GM18873 (cell line): ENCODE measurements at regions not wholly inside any gene's neighbourhood (a gene's known extent, or its start where the extent isn't known, plus 50 kb on each side); places are given as distances from the start of the nearest gene placed in this dataset.

Source experiments
- ATAC-seq: cut with Tn5 transposase; IDR thresholded peaks from one replicate; pipeline ENCODE4 v1.9.1; 2021; ENCODE audit warnings: mild to moderate bottlenecking, moderate library complexity, moderate number of reproducible peaks; ENCODE audit not compliant: unreplicated experiment, low FRiP score

DNA sequence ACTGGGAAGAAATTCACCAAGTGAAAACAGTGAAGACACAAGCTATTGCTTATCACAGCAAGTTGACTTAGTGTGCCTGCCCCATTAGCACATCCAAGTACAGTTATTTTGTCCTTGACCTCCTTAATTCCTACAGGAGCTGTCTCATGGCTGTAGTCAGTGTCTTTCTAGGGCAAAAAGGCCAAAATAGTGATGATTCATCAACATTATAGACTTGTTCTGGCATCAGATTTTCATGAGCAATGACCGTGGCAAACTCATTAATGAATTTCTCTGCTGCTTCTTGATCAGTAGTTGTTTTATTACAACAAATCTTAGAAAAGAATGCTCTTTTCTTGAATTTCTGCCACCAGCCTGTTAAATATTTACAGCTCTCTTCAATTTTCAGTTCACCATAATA lies 1169.3 kb upstream of the DDX18 start:
- no peak for ATAC-seq

GRCh38 chr2:116668691-116669090 lies 1145.8 kb upstream of the DDX18 start:
- no peak for ATAC-seq

DNA sequence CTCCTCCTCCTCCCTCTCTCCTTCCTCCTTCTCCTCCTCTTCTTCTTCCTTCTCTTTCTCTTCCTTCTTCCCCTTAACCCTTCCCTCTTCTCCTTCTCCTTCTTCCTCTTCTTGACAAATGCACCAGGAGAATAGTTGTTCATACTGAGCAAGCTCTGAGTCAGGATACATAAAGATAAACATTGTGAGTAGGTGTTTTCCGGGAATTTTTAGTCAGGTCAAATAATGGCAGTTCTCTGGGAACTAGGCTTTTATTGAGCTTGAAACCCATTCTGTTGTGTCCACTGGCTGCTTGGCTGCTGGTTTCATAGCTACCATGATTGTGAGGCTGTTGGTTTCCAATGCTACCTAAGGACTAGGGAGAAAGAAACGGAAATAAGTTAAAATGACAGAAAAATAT lies 1144.7 kb upstream of the DDX18 start:
- no peak for ATAC-seq

DNA sequence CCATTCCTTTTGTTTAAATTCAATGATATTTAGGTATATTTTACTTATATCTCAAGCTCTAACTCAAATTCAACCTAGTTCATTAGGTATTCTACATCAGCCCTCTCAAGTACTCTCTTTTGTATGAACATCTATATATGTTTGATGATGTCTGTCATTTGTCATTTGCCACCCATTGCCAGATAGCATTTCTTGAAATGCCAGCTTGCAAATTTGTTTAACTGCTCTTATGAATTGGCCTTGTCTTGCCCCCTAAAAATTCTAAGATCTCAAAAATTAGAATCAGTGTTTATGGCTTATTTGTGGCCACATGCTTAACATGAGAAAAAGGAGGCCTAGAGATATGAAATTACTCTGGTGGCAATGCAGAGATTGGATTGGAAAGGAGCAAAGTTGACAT lies 1140.3 kb upstream of the DDX18 start:
- ATAC-seq = no peak

DNA sequence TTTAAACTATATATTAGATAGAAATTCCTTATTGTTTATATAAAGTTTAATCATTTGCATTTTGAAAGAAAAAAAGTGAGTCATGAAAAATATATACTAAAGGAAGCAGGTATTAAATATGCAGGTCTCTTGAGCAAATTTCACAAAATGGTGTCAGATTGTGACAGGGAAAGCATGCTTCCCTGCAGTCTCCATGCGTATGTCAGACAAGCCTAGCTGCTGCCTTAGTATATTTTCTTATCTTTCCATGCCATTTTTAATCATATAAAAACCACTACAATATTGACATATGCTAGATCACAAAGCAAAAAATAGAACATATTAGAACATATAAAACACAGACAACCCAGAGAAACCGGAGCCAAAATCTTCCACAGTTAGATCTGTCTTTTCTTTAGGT lies 1137.7 kb upstream of the DDX18 start:
- ATAC-seq = no peak

DNA sequence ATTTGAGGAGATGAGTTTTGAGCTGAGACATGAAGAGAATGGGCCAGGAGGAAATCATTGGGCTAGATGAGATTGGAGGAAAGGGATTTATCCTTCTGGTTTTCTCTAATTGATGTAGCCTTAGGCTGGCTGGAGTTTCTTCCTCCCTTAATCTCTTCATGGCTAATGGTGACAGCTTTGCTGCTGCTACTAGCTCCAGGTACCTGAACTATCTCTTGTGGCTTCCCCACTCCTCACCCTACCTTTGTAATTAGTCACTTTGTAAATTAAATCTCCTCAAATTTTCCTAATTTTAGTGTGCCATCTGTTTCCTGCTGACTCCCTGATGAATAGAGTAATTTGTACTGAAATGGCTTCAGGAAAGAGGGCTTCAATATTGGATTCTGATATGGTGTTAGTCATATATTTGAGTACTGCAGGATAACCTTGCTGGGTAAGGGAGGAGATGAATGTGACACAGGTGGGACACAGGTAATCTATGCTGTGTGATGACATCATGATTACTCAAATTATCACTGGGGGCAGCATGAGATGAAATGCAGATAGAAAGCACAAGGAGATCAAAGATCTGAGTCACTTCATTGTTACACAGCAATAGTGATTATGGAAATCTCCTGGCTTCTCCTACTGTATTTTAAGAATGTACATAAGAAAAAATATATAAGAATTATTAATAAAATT lies 1134.1 kb upstream of the DDX18 start:
- no peak for ATAC-seq

DNA sequence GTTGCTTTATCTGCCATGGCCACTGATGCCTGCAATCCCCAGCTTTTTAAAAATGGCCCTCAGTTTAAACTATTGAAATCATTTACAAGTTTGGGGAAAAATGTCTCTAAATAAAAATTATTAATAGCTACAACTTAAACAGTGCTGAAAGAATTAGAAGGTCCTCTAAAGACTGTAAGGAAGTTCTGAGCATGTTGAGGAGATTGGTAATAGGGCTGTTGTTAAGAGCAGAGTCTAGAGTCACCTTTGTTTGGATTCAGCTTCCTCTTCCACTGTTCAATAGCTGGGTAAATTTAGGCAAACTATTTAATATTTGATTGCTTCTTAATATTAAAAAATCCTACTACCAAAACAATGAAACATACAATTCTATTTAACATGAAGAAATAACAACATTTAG lies 1127.1 kb upstream of the DDX18 start:
- no peak for ATAC-seq

GRCh38 chr2:116692988-116693387 lies 1121.5 kb upstream of the DDX18 start:
- no peak for ATAC-seq

- no peak for ATAC-seq
These were observed 1118.3 kb upstream of the DDX18 start for GRCh38 chr2:116696223-116696622.

DNA sequence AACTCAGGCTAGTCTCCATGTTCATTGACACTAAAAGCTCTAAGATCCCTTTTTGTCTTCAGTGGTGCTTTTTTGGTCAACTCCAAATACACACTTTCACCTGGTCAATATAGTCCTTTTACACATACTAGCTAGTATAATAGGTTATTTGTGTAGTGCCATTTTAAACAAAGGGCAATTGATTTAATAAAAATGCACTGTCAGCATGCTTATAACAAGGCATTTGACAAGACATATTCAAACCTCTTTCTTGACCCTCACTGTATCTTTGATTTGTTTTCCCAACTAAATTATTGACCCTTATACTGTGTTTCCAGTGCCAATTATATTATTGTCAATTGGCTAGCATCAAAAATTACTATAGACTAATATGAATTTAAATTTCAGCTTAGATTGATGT lies 1117.6 kb upstream of the DDX18 start:
- ATAC-seq = no peak

- no peak for ATAC-seq
These were observed 1108.1 kb upstream of the DDX18 start for GRCh38 chr2:116706396-116706795.

- no peak for ATAC-seq
These were observed 1098.5 kb upstream of the DDX18 start for GRCh38 chr2:116716038-116716437.

GRCh38 chr2:116716444-116716843 lies 1098.0 kb upstream of the DDX18 start:
- ATAC-seq = no peak

GRCh38 chr2:116717832-116718231 lies 1096.7 kb upstream of the DDX18 start:
- ATAC-seq = no peak

- ATAC-seq = no peak
These were observed 1096.0 kb upstream of the DDX18 start for GRCh38 chr2:116718451-116718850.

DNA sequence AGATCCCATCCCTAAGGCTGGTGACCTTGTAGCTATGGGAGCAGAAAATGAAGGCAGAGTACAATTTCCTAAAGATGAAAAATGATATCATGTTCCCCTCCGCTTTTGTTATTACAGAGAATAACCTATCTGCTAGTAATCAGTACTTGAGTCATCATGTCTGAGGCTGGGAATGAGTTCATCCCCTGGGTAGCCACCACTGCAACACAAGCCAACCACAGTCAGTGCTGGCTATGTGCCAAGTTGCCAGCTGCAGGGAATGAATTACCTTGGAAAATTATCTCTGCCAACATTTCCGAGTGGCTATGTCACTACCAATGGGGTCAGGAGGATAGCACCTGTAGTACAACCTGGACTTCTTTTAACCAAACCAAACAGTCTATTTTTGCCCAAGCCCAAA lies 1094.7 kb upstream of the DDX18 start:
- no peak for ATAC-seq

GRCh38 chr2:116724550-116724949 lies 1089.9 kb upstream of the DDX18 start:
- no peak for ATAC-seq

GRCh38 chr2:116732322-116732721 lies 1082.2 kb upstream of the DDX18 start:
- no peak for ATAC-seq

DNA sequence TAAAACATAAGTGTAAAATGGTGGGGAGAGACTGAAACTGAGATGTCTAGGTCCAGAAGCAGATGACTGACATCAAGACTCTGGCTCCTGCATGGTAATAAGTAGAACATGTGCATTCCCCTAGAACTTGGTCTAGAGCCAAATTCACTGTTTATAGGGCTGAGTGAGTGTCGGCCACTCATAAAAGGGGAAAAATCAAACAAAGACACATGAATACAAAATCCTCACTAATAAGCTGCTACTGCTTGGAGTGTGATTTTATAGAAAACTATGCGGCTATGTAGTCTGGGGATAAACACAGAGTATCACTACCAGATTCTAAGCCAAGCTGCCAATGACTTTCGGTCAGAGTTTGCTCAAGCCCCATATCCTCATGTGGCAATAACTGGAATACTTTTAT lies 1080.8 kb upstream of the DDX18 start:
- no peak for ATAC-seq

- ATAC-seq = no peak
These were observed 1076.5 kb upstream of the DDX18 start for GRCh38 chr2:116737951-116738350.

- no peak for ATAC-seq
These were observed 1067.4 kb upstream of the DDX18 start for GRCh38 chr2:116747103-116747502.

DNA sequence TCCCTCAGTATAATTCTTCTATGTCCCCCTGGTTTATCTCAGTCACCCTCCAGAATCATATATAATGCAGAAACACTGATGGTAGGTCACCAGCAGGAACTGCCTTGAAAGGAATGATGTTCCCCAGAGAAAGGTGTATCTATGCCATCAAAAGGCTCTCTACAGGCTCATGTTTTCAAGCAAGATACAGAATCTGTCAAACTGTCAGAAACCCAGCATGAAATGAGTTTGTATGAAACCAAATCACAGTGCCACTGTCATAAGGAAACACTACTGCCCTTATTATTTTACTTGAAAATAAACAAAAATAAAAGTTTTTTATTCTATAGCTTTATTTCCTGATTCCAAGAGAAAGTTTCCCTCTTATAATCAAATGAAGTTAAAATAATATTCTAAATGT lies 1064.5 kb upstream of the DDX18 start:
- ATAC-seq = no peak
